SK-N-SH (cell line): ENCODE measurements at regions not wholly inside any gene's neighbourhood (a gene's known extent, or its start where the extent isn't known, plus 50 kb on each side); places are given as distances from the start of the nearest gene placed in this dataset.

Experiments used
- CTCF ChIA-PET: fragments of 300-600, 350-600 bp; formaldehyde crosslinking; extraction: SDS; loops from one replicate; lab custom pipeline; 2021; lab: Yijun Ruan, JAX
- POLR2A ChIA-PET: fragments of 350-600 bp; sonication (Branson Sonifier 250); formaldehyde crosslinking; extraction: SDS; loops from one replicate; lab custom pipeline; 2020; ENCODE audit warnings: antibody characterized with exemption, inconsistent platforms; lab: Yijun Ruan, JAX
- DNase-seq: peaks from one replicate; pipeline ENCODE4 v3.0.0; 2012
- H2AFZ ChIP-seq: fragments of 200-600 bp; sonication (generic); 2 replicates; pipeline ENCODE4 v1.8.1; 2016; ENCODE audit warnings: antibody characterized with exemption, mild to moderate bottlenecking, low read depth
- H3F3A ChIP-seq: fragments of 200-600 bp; sonication (generic); replicated peaks from 2 replicates; pipeline ENCODE3; 2016; ENCODE audit warnings: antibody characterized with exemption, mild to moderate bottlenecking; ENCODE audit not compliant: insufficient read depth
- H3K27ac ChIP-seq, 2 experiments: fragments of 200-500 bp in 1 of 2; fragments of 200-600 bp in 1 of 2; sonication (Bioruptor generic) in 1 of 2; sonication (generic), shearing (Covaris generic) in 1 of 2; 2 replicates each; pipeline versions ENCODE4 v1.5.1 to v1.6.1; 2014 to 2016; ENCODE audit warnings: low read depth in 2 of 2, inconsistent platforms in 1 of 2, low read length in 1 of 2, mild to moderate bottlenecking in 1 of 2, mixed read lengths in 1 of 2
- H3K27me3 ChIP-seq: fragments of 200-600 bp; sonication (generic), shearing (Covaris generic); 2 replicates; pipeline ENCODE4 v1.6.1; 2016; ENCODE audit warnings: mixed run types; ENCODE audit not compliant: insufficient read depth
- H3K36me3 ChIP-seq, 2 experiments: fragments of 200-500 bp in 1 of 2; fragments of 200-600 bp in 1 of 2; sonication (Bioruptor generic) in 1 of 2; sonication (generic) in 1 of 2; replicated peaks in 1 of 2; 2 replicates each; pipeline versions ENCODE3 to v1.5.1; 2014 to 2016; ENCODE audit warnings: low read length in 1 of 2, mild to moderate bottlenecking in 1 of 2; ENCODE audit not compliant: insufficient read depth in 2 of 2, control insufficient read depth in 1 of 2
- H3K4me1 ChIP-seq, 2 experiments: fragments of 200-500 bp in 1 of 2; fragments of 200-600 bp in 1 of 2; sonication (Bioruptor generic) in 1 of 2; sonication (generic), shearing (Covaris generic) in 1 of 2; 2 replicates each; pipeline versions ENCODE4 v1.5.1 to v1.6.1; 2014 to 2016; ENCODE audit warnings: low read depth in 1 of 2, low read length in 1 of 2, mixed run types in 1 of 2; ENCODE audit not compliant: insufficient read depth in 2 of 2, control insufficient read depth in 1 of 2
- H3K4me2 ChIP-seq: fragments of 200-600 bp; sonication (generic), shearing (Covaris generic); 2 replicates; pipeline ENCODE4 v1.6.1; 2017; ENCODE audit warnings: mixed run types
- H3K4me3 ChIP-seq, 2 experiments: fragments of 200-500 bp in 1 of 2; fragments of 200-600 bp in 1 of 2; sonication (Bioruptor generic) in 1 of 2; sonication (generic), shearing (Covaris generic) in 1 of 2; 2 replicates each; pipeline versions ENCODE4 v1.5.1 to v1.8.1; 2014 to 2016; ENCODE audit warnings: low read depth in 2 of 2, inconsistent platforms in 1 of 2, low read length in 1 of 2, mild to moderate bottlenecking in 1 of 2, mixed read lengths in 1 of 2, moderate library complexity in 1 of 2
- H3K79me2 ChIP-seq: fragments of 200-600 bp; sonication (generic); 2 replicates; pipeline ENCODE4 v1.8.1; 2017; ENCODE audit warnings: mild to moderate bottlenecking; ENCODE audit not compliant: insufficient read depth
- H3K9ac ChIP-seq: fragments of 200-600 bp; sonication (generic); 2 replicates; pipeline ENCODE4 v1.6.1; 2017; ENCODE audit warnings: mixed run types
- H3K9me2 ChIP-seq: fragments of 200-600 bp; sonication (generic); 2 replicates; pipeline ENCODE4 v1.6.1; 2017; ENCODE audit warnings: mixed run types
- H3K9me3 ChIP-seq: fragments of 200-600 bp; sonication (generic); 2 replicates; pipeline ENCODE4 v1.6.1; 2017; ENCODE audit warnings: mixed run types, mild to moderate bottlenecking, moderate library complexity
- H4K20me1 ChIP-seq: fragments of 200-600 bp; sonication (generic); 2 replicates; pipeline ENCODE4 v1.6.1; 2017; ENCODE audit warnings: mild to moderate bottlenecking, mixed run types; ENCODE audit not compliant: insufficient read depth
- EP300 ChIP-seq, 2 experiments: IDR thresholded peaks; 2 replicates each; pipeline versions ENCODE4 v1.4.0 to v1.6.1; 2012; ENCODE audit warnings: borderline replicate concordance in 1 of 2, low read depth in 1 of 2, low read length in 1 of 2
- FOSL2 ChIP-seq: IDR thresholded peaks from 2 replicates; pipeline ENCODE4 v1.4.0; 2012; ENCODE audit warnings: low read depth, mild to moderate bottlenecking, moderate library complexity, borderline replicate concordance
- FOXM1 ChIP-seq: IDR thresholded peaks from 2 replicates; pipeline ENCODE4 v1.4.0; 2012; ENCODE audit warnings: low read depth, mild to moderate bottlenecking
- GABPA ChIP-seq: IDR thresholded peaks from 2 replicates; pipeline ENCODE4 v1.4.0; 2012; ENCODE audit warnings: low read depth, mild to moderate bottlenecking
- GATA2 ChIP-seq: sonication (generic); formaldehyde crosslinking; IDR thresholded peaks from 2 replicates; pipeline ENCODE4 v1.5.0; 2020; ENCODE audit warnings: mild to moderate bottlenecking, missing genetic modification reagents
- NRF1 ChIP-seq: IDR thresholded peaks from 2 replicates; pipeline ENCODE4 v1.6.1; 2012; ENCODE audit warnings: low read depth, mild to moderate bottlenecking, low read length
- RAD21 ChIP-seq: IDR thresholded peaks from 2 replicates; pipeline ENCODE4 v1.6.1; 2012; ENCODE audit warnings: mild to moderate bottlenecking, low read length
- RFX5 ChIP-seq: IDR thresholded peaks from 2 replicates; pipeline ENCODE4 v1.6.1; 2012; ENCODE audit warnings: mild to moderate bottlenecking, improper control_type of control experiment, low read length
- SMC3 ChIP-seq: IDR thresholded peaks from 2 replicates; pipeline ENCODE4 v1.6.1; 2012; ENCODE audit warnings: low read depth, low read length, improper control_type of control experiment
- TAF1 ChIP-seq: IDR thresholded peaks from 2 replicates; pipeline ENCODE4 v1.6.1; 2012; ENCODE audit warnings: low read depth, mild to moderate bottlenecking, low read length, moderate library complexity, borderline replicate concordance
- TCF12 ChIP-seq: IDR thresholded peaks from 2 replicates; pipeline ENCODE4 v1.4.0; 2012
- WGBS: methylation state at CpG from one replicate; pipeline ENCODE4 v1.1.6; 2017; ENCODE audit warnings: low lambda C conversion rate; 5-methylcytosine and 5-hydroxymethylcytosine counted together
- TF ChIP-seq, protein P1 (sequence below): fragments of 150-350 bp; IDR thresholded peaks from 2 replicates; pipeline ENCODE4 v1.6.1; 2017; ENCODE audit warnings: antibody characterized with exemption, low read length, low read depth, borderline replicate concordance
- TF ChIP-seq, protein P2 (sequence below): IDR thresholded peaks from 2 replicates; pipeline ENCODE4 v1.4.0; 2012; ENCODE audit warnings: low read depth
- TF ChIP-seq, protein P3 (sequence below): fragments of 200-600 bp; sonication (generic); IDR thresholded peaks from 2 replicates; pipeline ENCODE4 v1.6.1; 2017; ENCODE audit warnings: antibody characterized with exemption, mild to moderate bottlenecking, moderate library complexity
- TF ChIP-seq, protein P4 (sequence below): IDR thresholded peaks from 2 replicates; pipeline ENCODE4 v1.6.1; 2012; ENCODE audit warnings: mild to moderate bottlenecking, low read depth, low read length, moderate library complexity
- TF ChIP-seq, protein P5 (sequence below): IDR thresholded peaks from 2 replicates; pipeline ENCODE4; 2012
- TF ChIP-seq, protein P6 (sequence below): fragments of 150-350 bp; IDR thresholded peaks from 2 replicates; pipeline ENCODE4 v1.6.1; 2016; ENCODE audit warnings: mild to moderate bottlenecking, low read depth, low read length

DNA sequence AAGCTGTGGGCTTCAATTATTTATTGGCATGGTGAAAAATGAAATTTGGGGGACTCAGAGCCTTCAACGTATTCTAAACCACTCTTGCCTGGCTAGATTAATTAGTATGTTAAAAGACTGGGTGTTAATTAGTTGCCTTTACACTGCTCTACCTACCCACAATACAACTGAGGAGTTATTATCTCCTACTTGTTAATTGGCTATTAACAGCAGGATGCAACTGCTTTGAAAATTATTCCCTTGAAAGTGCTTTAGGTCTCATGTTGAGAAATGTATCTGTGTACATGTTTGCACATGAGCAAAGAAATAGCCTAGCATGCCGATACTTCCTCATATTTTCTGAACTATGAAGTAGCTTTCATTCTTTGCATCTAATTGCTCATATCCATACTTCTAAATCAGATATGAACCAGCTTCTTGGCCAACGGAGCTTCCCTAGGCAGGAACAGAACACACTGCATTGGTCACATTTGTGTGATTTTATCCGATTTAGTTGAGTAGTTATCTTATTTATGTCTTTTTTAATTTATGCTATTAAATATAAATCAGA lies 155.8 kb downstream of the GPAM start:
- Histone ChIP-seq H3K4me2 (no peak overlapping the region), H2AFZ (no peak overlapping the region), H3K27me3 (no peaks in the 10 kb centered on the region), H3K36me3 (no peaks in the 10 kb centered on the region), H3F3A (no peaks in the 10 kb centered on the region), H3K27ac (no peak overlapping the region), H3K79me2 (no peaks in the 10 kb centered on the region), H3K4me1 (no peaks in the 10 kb centered on the region), H3K4me3 (no peak overlapping the region), H3K9me3 (peaks cover 5% of the 10 kb centered on the region; the same call in 1 of the 2 replicates), H4K20me1 (no peaks in the 10 kb centered on the region), H3K9me2 (no peaks in the 10 kb centered on the region), H3K9ac (no peak overlapping the region)
- POLR2A ChIA-PET = no interaction called here
- CTCF ChIA-PET = no interaction called here
- DNase-seq = no peak
- TF ChIP-seq, protein P1, sequence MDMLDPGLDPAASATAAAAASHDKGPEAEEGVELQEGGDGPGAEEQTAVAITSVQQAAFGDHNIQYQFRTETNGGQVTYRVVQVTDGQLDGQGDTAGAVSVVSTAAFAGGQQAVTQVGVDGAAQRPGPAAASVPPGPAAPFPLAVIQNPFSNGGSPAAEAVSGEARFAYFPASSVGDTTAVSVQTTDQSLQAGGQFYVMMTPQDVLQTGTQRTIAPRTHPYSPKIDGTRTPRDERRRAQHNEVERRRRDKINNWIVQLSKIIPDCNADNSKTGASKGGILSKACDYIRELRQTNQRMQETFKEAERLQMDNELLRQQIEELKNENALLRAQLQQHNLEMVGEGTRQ = no peak
- no peak for TF ChIP-seq SMC3
- WGBS = 27% methylated on average over 4 of the region's 4 CpGs

DNA sequence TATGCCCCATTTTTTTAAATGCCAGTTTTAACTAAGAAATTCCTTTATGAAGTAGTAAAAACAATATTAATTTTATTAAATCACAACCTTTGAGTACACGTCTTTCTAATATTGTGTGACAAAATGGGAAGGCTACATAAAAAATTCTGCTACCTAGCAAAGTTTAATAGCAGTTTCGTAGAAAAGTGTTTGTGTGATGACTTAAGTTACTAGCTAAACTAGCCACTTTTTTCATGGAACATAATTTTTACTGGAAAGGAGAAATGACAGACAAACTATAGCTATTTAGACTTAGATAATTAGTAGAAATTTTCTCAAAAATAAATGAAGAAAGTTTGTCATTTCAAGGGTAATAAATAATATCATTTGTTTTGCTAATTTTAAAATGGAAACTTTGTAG lies 153.1 kb downstream of the GPAM start:
- 12% methylated on average over 2 of the region's 2 CpGs for WGBS
- CTCF ChIA-PET = interaction anchor here (1.5 kb wide), 1 partner anchor 40 kb away, joined by 4 read pairs; no protein-coding TSS in a partner anchor

More for the DNA sequence above, 153.1 kb downstream of the GPAM start:
- Histone ChIP-seq H3K79me2 (no peaks in the 10 kb centered on the region), H3F3A (no peaks in the 10 kb centered on the region), H3K9ac (no peak overlapping the region), H3K9me2 (no peaks in the 10 kb centered on the region), H3K9me3 (peaks cover 5% of the 10 kb centered on the region; the same call in 1 of the 2 replicates), H3K27me3 (no peaks in the 10 kb centered on the region), H3K36me3 (no peaks in the 10 kb centered on the region), H3K4me1 (no peaks in the 10 kb centered on the region), H2AFZ (no peak overlapping the region), H3K27ac (no peak overlapping the region)
- DNase-seq = no peak
- POLR2A ChIA-PET = no interaction called here
- TF ChIP-seq TAF1 (no peak), GABPA (no peak), FOSL2 (no peak), RAD21 (no peak), RFX5 (no peak), EP300 (IDR thresholded peaks at IDR 0.05; ENCODE audit: borderline replicate concordance in 1 of 2, low read depth in 1 of 2, low read length in 1 of 2) (no peak), FOXM1 (no peak), NRF1 (no peak), TCF12 (no peak), GATA2 (CRISPR knock-in tag) (no peak)
- TF ChIP-seq, protein P2, sequence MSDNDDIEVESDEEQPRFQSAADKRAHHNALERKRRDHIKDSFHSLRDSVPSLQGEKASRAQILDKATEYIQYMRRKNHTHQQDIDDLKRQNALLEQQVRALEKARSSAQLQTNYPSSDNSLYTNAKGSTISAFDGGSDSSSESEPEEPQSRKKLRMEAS = no peak
- TF ChIP-seq, protein P3, sequence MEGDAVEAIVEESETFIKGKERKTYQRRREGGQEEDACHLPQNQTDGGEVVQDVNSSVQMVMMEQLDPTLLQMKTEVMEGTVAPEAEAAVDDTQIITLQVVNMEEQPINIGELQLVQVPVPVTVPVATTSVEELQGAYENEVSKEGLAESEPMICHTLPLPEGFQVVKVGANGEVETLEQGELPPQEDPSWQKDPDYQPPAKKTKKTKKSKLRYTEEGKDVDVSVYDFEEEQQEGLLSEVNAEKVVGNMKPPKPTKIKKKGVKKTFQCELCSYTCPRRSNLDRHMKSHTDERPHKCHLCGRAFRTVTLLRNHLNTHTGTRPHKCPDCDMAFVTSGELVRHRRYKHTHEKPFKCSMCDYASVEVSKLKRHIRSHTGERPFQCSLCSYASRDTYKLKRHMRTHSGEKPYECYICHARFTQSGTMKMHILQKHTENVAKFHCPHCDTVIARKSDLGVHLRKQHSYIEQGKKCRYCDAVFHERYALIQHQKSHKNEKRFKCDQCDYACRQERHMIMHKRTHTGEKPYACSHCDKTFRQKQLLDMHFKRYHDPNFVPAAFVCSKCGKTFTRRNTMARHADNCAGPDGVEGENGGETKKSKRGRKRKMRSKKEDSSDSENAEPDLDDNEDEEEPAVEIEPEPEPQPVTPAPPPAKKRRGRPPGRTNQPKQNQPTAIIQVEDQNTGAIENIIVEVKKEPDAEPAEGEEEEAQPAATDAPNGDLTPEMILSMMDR = no peak
- TF ChIP-seq, protein P4, sequence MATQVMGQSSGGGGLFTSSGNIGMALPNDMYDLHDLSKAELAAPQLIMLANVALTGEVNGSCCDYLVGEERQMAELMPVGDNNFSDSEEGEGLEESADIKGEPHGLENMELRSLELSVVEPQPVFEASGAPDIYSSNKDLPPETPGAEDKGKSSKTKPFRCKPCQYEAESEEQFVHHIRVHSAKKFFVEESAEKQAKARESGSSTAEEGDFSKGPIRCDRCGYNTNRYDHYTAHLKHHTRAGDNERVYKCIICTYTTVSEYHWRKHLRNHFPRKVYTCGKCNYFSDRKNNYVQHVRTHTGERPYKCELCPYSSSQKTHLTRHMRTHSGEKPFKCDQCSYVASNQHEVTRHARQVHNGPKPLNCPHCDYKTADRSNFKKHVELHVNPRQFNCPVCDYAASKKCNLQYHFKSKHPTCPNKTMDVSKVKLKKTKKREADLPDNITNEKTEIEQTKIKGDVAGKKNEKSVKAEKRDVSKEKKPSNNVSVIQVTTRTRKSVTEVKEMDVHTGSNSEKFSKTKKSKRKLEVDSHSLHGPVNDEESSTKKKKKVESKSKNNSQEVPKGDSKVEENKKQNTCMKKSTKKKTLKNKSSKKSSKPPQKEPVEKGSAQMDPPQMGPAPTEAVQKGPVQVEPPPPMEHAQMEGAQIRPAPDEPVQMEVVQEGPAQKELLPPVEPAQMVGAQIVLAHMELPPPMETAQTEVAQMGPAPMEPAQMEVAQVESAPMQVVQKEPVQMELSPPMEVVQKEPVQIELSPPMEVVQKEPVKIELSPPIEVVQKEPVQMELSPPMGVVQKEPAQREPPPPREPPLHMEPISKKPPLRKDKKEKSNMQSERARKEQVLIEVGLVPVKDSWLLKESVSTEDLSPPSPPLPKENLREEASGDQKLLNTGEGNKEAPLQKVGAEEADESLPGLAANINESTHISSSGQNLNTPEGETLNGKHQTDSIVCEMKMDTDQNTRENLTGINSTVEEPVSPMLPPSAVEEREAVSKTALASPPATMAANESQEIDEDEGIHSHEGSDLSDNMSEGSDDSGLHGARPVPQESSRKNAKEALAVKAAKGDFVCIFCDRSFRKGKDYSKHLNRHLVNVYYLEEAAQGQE = no peak
- TF ChIP-seq, protein P5, sequence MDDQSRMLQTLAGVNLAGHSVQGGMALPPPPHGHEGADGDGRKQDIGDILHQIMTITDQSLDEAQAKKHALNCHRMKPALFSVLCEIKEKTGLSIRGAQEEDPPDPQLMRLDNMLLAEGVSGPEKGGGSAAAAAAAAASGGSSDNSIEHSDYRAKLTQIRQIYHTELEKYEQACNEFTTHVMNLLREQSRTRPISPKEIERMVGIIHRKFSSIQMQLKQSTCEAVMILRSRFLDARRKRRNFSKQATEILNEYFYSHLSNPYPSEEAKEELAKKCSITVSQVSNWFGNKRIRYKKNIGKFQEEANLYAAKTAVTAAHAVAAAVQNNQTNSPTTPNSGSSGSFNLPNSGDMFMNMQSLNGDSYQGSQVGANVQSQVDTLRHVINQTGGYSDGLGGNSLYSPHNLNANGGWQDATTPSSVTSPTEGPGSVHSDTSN = no peak
- TF ChIP-seq, protein P6, sequence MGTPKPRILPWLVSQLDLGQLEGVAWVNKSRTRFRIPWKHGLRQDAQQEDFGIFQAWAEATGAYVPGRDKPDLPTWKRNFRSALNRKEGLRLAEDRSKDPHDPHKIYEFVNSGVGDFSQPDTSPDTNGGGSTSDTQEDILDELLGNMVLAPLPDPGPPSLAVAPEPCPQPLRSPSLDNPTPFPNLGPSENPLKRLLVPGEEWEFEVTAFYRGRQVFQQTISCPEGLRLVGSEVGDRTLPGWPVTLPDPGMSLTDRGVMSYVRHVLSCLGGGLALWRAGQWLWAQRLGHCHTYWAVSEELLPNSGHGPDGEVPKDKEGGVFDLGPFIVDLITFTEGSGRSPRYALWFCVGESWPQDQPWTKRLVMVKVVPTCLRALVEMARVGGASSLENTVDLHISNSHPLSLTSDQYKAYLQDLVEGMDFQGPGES = no peak
- TF ChIP-seq, all 33 proteins: peak for 0
- Histone ChIP-seq H3K4me2 (no peak overlapping the region), H3K4me3 (no peak overlapping the region), H4K20me1 (no peaks in the 10 kb centered on the region)
